ENCODE measurements at regions not wholly inside any gene's neighbourhood (a gene's known extent, or its start where the extent isn't known, plus 50 kb on each side); places are given as distances from the start of the nearest gene placed in this dataset.

DNA sequence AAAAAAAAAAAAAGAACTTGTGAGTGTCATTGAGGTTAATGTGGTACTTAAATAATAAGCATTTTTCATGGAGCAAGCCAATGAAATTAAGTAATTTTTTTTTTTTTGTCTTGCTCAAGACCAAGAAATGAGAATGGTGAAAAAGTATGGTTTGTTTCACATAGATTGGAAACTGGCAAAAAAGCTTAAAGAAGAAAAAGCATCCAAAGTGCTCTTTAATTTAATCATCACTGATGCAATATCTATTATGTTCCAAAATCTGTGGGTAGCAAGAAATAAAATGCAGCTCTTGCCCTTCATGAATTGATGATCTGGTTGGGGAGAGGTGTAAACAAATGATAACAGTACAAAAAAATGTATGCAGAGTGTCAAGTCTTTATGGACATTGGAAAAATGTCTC, 980.6 kb downstream of the REEP3 start:
- TF ChIP-seq POLR2A (IDR thresholded peaks at IDR 0.05) (no peak), CTCF (IDR thresholded peaks at IDR 0.05) (no peak), EP300 (IDR thresholded peaks at IDR 0.05) (no peak)
